ENCODE measurements at regions not wholly inside any gene's neighbourhood (a gene's known extent, or its start where the extent isn't known, plus 50 kb on each side); places are given as distances from the start of the nearest gene placed in this dataset.

- TF ChIP-seq CTCF (IDR thresholded peaks at IDR 0.05) (no peak), POLR2A (IDR thresholded peaks at IDR 0.05) (no peak)
Measured at GRCh38 chr7:97576043-97576442, 155.8 kb upstream of the TAC1 start.
